Effector memory CD4-positive, alpha-beta T cell (primary cell): ENCODE measurements at regions not wholly inside any gene's neighbourhood (a gene's known extent, or its start where the extent isn't known, plus 50 kb on each side); places are given as distances from the start of the nearest gene placed in this dataset.

ENCODE experiments used
- DNase-seq, 3 donors: peaks; one replicate each; pipeline ENCODE4 v3.0.0-alpha.2; 2020
- H3K27ac ChIP-seq: 2 replicates; pipeline ENCODE4 v1.7.0; 2013; ENCODE audit warnings: mild to moderate bottlenecking, low read length, moderate library complexity; ENCODE audit not compliant: insufficient read depth, poor library complexity, severe bottlenecking
- H3K27me3 ChIP-seq: replicated peaks from 2 replicates; pipeline ENCODE4 v1.7.0; 2013; ENCODE audit warnings: mild to moderate bottlenecking, low read length; ENCODE audit not compliant: insufficient read depth, control insufficient read depth, poor library complexity, severe bottlenecking
- H3K36me3 ChIP-seq: 2 replicates; pipeline ENCODE4 v1.7.0; 2013; ENCODE audit warnings: mild to moderate bottlenecking, low read length, moderate library complexity; ENCODE audit not compliant: control insufficient read depth, insufficient read depth
- H3K4me1 ChIP-seq: 2 replicates; pipeline ENCODE4 v1.7.0; 2013; ENCODE audit warnings: low read length, mild to moderate bottlenecking; ENCODE audit not compliant: control insufficient read depth, insufficient read depth, poor library complexity, severe bottlenecking
- H3K4me3 ChIP-seq: 2 replicates; pipeline ENCODE4 v1.7.0; 2013; ENCODE audit warnings: low read length, low read depth, mild to moderate bottlenecking; ENCODE audit not compliant: insufficient read depth, poor library complexity, severe bottlenecking
- H3K9me3 ChIP-seq: 2 replicates; pipeline ENCODE4 v1.7.0; 2013; ENCODE audit warnings: mild to moderate bottlenecking, low read length, moderate library complexity; ENCODE audit not compliant: control insufficient read depth

DNA sequence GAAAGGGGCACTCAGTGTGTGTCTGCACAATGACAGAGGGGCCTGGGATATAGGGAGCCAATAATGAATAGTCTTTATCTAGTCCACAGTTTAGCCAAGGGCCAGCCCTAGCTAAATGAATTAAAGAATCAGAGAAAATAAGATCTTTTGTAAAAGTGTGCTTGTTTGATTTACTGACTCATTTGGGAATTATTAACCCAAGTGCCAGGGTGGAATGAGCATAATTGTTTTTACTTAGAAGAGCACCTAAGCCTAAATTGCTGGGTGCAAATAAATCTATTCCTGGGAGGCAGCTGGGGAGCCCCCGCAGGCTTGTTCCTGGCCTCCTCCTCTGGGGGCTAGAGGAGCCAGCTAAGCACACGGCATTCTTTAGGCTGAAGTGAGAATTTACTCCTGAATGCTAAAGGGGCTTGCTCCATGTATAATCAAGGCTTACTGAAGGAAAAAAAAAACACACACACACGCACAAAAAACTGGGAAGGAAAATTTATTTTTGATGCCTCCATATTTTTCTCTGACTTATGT is 405.3 kb upstream of the SUCLG2 start:
- Histone ChIP-seq H3K9me3 (no peaks in the 10 kb centered on the region), H3K4me3 (no peak overlapping the region), H3K27me3 (no peaks in the 10 kb centered on the region), H3K4me1 (peaks cover 8% of the 10 kb centered on the region), H3K27ac (no peak overlapping the region), H3K36me3 (no peaks in the 10 kb centered on the region)
- DNase-seq: no peak

- H3K36me3 ChIP-seq: no peaks in the 10 kb centered on the region
- peak overlapping the region; percentile 47 for H3K27ac ChIP-seq
- H3K9me3 ChIP-seq: no peaks in the 10 kb centered on the region
- H3K27me3 ChIP-seq: no peaks in the 10 kb centered on the region
- H3K4me1 ChIP-seq: peaks cover 8% of the 10 kb centered on the region
- H3K4me3 ChIP-seq: peak overlapping the region; percentile 20
- DNase-seq: peak; percentile 25 to 60 (median 41)
Measured at GRCh38 chr3:68057637-68058320, 403.4 kb upstream of the SUCLG2 start.

- Histone ChIP-seq H3K4me3 (no peak overlapping the region), H3K9me3 (no peaks in the 10 kb centered on the region), H3K36me3 (no peaks in the 10 kb centered on the region), H3K4me1 (peaks cover 8% of the 10 kb centered on the region), H3K27me3 (no peaks in the 10 kb centered on the region), H3K27ac (no peak overlapping the region)
- DNase-seq: no peak
Measured at GRCh38 chr3:68056556-68056955, 402.1 kb upstream of the SUCLG2 start.

GRCh38 chr3:68055215-68055614 is 400.8 kb upstream of the SUCLG2 start:
- Histone ChIP-seq H3K27ac (no peak overlapping the region), H3K36me3 (no peaks in the 10 kb centered on the region), H3K27me3 (no peaks in the 10 kb centered on the region), H3K4me1 (peaks cover 8% of the 10 kb centered on the region), H3K4me3 (no peak overlapping the region), H3K9me3 (no peaks in the 10 kb centered on the region)
- DNase-seq: no peak

- Histone ChIP-seq H3K27me3 (no peaks in the 10 kb centered on the region), H3K36me3 (no peaks in the 10 kb centered on the region), H3K4me1 (no peaks in the 10 kb centered on the region), H3K4me3 (no peak overlapping the region), H3K27ac (no peak overlapping the region), H3K9me3 (no peaks in the 10 kb centered on the region)
- no peak for DNase-seq
Measured at GRCh38 chr3:68049776-68050175, 395.4 kb upstream of the SUCLG2 start.

DNA sequence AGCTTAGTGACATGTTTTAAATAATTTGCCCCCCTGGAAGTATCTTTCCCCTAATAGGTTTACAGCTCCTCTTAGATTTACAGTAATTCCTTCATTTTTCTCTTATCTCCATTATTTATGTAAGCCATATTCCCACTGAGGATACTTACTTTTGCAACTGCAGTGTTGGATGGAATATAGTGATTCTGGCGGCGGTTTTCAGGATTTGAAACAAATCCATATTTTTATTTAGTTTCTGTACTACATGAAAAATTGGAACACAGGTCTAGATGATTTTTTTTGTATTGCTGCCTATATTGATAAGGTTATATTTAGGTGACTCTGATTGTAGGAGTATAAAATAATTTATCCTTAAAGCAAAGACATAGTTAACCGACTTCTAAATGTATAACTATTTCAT is 391.6 kb upstream of the SUCLG2 start:
- Histone ChIP-seq H3K27me3 (no peaks in the 10 kb centered on the region), H3K27ac (no peak overlapping the region), H3K4me1 (no peaks in the 10 kb centered on the region), H3K36me3 (no peaks in the 10 kb centered on the region), H3K9me3 (no peaks in the 10 kb centered on the region), H3K4me3 (no peak overlapping the region)
- DNase-seq: no peak

DNA sequence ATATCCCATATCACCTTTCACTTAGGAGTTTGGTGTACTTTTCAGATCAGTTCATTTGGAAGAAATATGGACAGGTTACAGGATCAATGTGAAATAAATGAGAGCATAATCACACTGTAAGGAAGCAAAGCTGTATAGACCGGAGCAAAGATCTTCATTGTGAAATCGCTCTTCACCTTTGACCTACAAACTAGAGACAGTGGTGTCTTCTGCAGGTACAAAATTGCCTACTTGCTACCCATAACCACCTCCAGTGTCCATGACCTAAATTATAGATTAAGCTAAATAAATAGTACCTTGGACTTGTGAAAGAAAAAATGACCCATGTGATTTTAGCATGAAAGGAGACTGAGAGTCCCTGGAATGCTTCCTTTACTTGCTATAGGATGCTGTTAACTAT is 379.5 kb upstream of the SUCLG2 start:
- Histone ChIP-seq H3K27me3 (no peaks in the 10 kb centered on the region), H3K4me3 (no peak overlapping the region), H3K36me3 (no peaks in the 10 kb centered on the region), H3K27ac (no peak overlapping the region), H3K4me1 (no peaks in the 10 kb centered on the region), H3K9me3 (no peaks in the 10 kb centered on the region)
- DNase-seq: no peak

GRCh38 chr3:68032209-68032608 is 377.8 kb upstream of the SUCLG2 start:
- Histone ChIP-seq H3K4me1 (no peaks in the 10 kb centered on the region), H3K9me3 (no peaks in the 10 kb centered on the region), H3K36me3 (no peaks in the 10 kb centered on the region), H3K27me3 (no peaks in the 10 kb centered on the region), H3K27ac (no peak overlapping the region), H3K4me3 (no peak overlapping the region)
- no peak for DNase-seq

GRCh38 chr3:68025189-68025588 is 370.8 kb upstream of the SUCLG2 start:
- H3K27me3 ChIP-seq: no peaks in the 10 kb centered on the region
- no peak overlapping the region for H3K27ac ChIP-seq
- H3K4me3 ChIP-seq: no peak overlapping the region
- H3K9me3 ChIP-seq: no peaks in the 10 kb centered on the region
- no peaks in the 10 kb centered on the region for H3K36me3 ChIP-seq
- DNase-seq: no peak
- H3K4me1 ChIP-seq: no peaks in the 10 kb centered on the region

DNA sequence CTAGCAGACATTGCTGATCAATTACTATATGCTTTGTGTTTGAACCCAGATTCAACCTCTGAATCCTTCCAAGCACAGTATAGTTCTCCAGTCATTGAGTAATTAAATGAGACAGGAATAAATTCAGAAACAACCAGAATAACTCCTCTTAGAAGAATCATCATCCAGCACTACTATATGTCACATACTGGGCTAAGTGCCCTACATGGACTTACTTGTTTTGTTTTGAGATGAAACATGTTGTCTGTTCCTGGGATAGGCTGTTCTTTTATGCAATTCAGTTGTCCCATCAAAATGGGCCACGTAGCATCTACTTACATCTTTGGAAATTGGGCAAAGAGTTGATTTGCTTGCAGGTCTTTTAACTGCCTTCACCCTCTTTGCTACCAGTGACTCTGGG is 365.5 kb upstream of the SUCLG2 start:
- Histone ChIP-seq H3K27me3 (no peaks in the 10 kb centered on the region), H3K36me3 (no peaks in the 10 kb centered on the region)
- DNase-seq: no peak

More for the DNA sequence above, 365.5 kb upstream of the SUCLG2 start:
- Histone ChIP-seq H3K4me3 (no peak overlapping the region), H3K9me3 (no peaks in the 10 kb centered on the region), H3K27ac (no peak overlapping the region), H3K4me1 (no peaks in the 10 kb centered on the region)
